HG03520 (cell line): ENCODE measurements at regions not wholly inside any gene's neighbourhood (a gene's known extent, or its start where the extent isn't known, plus 50 kb on each side); places are given as distances from the start of the nearest gene placed in this dataset.
"Not testable (repeated sequence)": the region's sequence is repeated elsewhere in the genome, so short reads cannot be mapped to it uniquely, and the experiment has no call there.

ENCODE experiments used
- ATAC-seq: cut with Tn5 transposase; IDR thresholded peaks from one replicate; pipeline ENCODE4 v1.9.1; 2021; ENCODE audit warnings: mild to moderate bottlenecking, moderate library complexity; ENCODE audit not compliant: unreplicated experiment

DNA sequence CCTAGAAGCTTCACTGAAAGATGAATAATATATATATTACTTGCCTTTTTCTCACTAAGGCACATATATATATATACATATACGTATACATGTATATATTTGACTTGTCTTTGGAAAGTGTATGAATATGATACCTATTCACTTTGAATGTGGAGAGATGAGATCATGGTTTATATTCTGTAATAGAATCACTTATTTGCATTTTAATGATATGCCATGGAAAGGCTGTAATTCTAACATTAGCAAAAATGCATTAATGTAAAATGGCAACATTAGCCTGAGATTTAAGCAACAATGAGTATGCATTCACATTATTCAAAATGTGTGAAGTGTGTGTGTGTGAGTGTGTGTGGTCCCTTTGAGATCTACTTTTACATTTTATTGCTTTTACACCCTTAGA, 54.5 kb upstream of the PRKD1 start:
- no peak for ATAC-seq

DNA sequence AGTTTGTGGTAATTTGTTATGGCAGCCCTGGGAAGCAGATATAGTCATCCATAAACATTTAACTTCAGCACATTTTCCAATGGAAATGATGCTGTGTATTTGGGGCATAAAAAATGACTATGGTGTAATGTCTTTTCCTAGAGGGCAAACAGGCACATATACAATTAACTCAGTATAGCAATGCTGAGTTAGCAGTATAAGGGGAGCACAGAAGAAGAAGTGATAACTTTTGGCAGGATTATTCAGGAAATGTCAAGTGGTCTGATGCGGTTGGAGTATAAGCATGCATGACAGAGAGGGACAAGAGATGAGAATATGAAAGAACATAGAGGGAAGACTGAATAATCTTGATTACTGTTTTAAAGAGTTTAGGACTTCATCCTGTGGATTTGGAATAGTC, 55.3 kb upstream of the PRKD1 start:
- ATAC-seq: no peak

DNA sequence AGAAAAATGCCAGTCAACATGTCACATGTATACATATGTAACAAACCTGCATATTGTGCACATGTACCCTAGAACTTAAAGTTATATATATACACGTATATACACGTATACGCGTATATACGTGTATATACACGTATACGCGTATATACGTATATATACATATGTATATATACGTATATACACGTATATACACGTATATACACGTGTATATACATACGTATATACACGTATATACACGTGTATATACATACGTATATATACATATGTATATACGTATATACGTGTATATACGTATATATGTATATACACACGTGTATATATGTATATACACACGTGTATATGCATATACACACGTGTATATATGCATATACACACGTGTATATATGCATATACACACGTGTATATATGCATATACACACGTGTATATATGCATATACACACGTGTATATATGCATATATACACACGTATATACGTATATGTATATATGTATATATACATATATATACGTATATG, 62.8 kb upstream of the PRKD1 start:
- not testable (repeated sequence) for ATAC-seq

DNA sequence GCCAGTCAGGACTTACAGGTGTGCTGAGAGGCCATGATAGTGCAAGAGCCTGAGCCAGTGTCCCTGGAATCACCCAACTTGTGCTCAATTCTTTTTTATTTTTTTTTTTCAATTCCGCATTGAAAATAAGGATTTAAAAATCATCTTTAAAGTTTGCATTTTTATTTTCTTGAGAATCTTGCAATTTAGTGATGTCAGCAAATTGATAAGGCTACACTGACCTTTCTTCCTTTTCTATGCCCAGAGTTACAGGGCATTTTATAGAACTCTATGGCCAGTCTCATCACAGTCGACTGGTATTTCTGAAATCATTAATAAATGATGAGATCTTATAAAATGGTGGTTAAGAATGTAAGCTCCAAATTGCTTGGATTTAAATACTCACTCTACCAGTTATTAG, 63.3 kb upstream of the PRKD1 start:
- no peak for ATAC-seq

DNA sequence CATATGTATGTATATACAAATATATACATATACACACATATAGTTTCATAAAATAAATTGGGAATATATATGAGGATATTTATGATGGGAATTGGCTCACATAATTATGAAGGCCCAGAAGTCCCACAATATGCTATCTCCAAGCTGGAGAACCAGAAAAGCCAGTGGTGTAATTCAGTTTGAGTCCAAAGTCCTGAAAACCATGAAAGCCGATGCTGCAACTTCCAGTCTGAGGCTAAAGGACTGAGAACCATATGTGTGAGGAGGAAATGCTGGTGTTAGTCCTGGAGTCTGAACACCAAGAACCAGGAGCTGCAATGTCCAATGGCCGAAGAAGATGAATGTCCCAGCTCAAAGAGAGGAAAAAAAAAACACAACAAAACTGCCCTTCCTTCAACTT, 65.5 kb upstream of the PRKD1 start:
- no peak for ATAC-seq

DNA sequence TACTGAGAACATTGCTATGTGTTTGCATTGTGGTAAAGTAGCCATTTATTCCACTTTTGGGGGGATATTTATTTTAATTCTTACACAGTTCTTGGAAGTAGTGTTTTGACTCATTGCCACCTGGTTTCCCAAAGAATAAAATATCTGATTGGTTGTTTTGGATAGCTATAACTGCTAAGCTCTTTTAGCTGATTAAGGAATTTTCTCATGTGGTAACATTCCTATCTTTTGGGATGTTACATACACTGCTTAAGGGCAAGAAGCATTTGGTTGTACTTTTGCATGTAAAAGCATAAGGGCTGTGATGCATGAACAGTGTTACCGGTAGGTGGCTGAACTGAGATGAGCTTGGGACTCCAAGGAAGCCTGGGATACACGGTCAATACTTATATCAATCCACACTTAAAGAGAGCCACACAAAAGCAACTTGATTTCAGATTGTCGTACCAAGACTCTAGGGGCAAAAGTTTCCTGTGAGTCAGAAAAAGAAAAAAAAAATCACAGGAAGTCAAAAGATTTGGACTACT, 71.4 kb upstream of the PRKD1 start:
- ATAC-seq: no peak

DNA sequence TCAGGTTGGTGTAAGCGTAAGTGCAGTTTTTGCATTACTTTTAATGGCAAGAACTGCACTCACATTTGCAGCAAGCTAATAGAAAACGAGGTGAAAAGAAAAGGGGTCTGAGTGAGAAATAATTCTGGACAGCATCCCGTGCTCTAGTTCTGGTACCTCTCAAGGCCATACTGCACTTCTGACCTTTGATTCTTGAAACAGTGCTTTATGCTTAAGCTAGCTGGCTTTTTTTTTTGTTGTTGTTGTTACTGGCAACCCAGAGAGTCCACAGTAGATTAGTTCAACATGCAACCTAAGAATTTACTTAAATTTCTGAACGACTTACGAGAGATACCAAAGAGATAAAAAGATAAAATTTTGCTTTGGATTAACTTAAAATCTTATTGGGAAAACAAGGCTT, 75.2 kb upstream of the PRKD1 start:
- no peak for ATAC-seq

DNA sequence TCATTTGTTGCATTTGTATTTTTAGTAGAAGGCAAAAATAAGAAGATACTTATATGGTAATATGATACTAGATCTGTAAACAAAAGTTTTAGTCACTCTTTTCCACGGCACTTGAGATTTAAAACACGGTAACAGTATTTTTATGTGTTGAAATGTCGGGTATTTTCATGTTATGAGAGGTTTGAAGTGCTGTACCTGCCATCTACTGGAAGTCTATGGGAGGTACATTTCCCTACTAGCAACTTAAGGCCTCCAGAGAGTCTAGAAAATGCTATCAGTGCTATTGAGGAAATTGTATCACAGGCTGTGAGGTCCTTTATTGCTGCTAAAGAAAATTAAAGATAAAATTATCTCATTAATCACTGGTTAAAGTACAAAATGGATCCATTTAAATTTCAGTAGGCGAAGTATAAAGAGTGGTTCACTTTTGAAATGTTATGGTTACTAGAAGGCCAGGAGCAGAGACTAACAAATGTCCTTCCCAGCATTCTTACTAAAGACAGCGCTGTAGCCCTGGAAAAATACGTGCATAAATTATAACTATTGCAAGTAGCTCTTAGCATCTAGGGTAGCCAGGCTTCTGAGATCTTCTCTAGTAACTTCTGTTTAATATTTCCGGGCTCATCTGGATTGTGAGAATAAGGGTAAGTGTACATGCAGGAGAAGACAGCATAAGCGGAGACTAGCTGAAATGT, 77.6 kb upstream of the PRKD1 start:
- no peak for ATAC-seq

DNA sequence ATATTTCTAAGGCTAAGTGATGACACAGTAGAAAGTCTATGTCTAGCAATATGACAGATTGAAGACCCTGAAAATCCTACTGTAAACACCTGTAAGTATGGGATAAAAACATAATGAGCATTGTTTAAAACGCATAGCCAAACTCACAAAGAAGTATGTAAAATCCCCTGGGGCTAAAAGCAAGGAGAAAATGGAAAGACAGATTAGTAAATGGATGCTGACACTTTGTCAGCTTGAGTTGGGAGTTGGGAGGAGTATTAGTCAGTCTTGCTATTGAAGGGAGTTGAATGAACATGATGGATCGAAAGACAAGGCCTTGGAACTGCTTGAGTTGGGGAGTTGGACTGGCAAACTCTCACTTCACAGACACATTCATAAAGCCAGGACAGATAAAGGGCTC, 79.0 kb upstream of the PRKD1 start:
- no peak for ATAC-seq

DNA sequence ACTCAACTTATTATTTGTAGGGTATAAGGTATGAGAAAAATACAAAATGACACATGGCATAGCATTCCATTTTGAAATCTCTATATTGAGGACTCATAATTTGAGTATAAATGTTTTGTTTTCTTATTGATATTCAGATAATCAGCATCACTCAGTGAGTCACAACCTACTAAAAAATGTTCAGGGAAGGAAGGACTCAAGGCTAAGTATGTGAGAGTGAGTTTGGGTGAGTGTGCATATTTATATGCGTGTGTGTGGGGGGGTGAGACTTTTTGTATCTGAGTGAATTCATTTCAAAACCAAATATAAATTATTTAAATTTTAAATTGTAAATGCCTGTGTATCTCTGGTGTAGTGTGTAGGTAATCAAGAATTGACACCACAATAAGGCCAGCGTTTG, 87.8 kb upstream of the PRKD1 start:
- ATAC-seq: no peak

DNA sequence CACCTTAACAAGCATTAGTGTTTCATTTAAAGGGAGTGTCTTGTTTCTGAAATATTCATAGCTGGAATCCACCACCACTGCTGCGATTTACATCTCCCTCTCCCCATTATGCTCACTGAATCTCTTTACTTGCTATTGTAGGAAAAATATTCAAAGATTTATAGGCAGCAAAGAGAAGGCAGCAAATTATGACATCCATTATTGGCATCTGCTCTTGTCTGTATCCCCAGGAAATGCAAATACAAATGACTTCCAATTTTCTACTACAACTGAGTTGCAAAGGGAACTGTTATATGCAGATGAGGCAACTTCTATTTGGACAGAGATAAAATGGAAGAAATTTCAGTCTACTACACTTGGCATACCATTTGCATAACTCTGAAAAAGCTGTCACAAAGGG, 88.4 kb upstream of the PRKD1 start:
- ATAC-seq: no peak

DNA sequence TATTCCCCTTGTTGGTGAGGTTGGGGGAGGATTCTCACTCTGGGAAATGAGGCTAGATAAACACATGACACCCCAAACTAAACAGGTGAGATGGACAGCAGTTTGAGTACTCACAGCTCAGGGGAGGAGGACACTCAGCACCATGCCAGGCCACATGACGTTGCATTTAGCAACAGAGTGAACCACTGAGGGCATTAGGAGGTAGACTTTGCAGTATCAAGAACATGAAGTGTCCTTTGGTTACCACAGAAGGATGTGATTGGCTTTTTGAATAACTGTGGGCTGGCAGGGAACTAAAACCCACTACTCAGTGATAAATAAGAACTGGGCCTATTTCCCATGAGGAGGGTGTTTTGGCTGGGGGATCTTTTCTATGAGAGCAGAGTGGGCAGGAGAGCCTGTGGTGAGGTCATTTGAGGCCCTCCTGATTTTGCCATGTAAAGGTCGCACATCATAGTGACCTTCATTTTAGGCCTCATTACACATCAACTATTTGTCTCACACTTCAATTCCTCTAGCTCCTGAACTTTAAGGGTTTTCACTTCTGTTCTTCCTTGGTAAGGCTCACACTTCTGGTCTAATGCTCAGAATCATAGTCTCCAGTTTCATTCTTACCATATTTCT, 89.8 kb upstream of the PRKD1 start:
- no peak for ATAC-seq

DNA sequence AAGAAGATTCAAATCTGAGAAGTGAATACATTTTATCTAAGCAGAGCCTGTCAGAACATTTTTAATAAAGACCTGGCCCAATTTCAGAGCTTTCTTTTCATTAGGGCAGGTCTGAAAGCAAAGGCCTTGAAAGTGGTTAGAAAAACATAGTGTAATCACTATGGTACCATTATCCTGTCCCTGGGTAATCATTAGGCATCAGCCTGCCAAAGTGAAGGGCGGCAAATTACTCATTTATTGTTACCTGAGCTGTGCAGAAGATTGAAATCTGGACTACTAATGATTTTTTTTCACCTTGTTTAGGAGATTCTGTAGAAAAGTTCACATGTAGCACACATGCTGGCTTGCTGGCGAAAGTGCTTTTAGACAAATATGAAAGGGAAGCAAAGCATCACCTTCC, 92.6 kb upstream of the PRKD1 start:
- no peak for ATAC-seq

DNA sequence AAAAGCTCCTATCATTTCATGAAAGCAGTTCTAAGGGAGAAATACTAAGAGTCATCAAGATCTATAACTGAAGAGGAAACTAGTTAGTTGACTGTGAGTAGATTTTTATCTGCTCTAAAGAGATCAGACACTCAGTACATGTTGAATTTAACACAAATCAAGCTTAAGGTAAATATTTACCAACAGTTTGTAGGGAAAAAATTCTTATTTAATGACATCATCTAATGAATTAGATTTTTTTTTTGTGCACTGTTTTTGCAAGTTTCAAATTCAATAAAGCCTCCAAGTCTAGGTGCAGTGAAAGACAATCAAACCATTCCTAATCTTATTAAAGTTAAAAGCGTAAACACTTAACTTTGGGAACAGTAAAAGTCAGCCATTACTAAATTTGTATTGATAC, 93.0 kb upstream of the PRKD1 start:
- no peak for ATAC-seq

DNA sequence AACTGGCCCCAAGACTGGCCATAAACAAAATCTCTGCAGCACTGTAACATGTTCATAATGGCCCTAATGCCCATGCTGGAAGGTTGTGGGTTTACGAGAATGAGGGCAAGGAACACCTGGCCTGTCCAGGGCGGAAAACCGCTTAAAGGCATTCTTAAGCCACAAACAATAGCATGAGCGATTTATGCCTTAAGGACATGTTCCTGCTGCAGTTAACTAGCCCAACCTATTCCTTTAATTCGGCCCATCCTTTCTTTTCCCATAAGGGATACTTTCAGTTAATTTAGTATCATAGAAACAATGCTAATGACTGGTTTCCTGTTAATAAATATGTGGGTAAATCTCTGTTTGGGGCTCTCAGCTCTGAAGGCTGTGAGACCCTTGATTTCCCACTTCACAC, 95.7 kb upstream of the PRKD1 start:
- not testable (repeated sequence) for ATAC-seq

DNA sequence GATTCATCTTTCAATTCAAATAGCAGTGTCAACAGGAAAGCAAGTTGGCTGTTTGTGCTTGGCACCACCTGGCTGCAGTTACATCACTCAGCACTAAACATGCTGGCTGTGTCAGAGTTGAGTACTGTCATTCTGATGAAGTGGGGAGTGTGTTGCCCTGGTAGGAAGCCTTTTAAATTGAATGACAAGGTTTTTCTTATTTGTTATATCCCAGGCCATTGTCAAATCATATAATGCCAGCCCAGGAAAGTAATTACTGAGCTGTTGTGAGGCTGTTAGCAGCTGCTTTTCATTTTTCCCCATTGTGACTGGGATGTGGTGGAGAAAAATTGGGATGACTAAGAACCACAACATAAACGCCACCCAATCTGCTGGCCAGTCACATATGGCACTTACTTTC, 106.5 kb upstream of the PRKD1 start:
- no peak for ATAC-seq

DNA sequence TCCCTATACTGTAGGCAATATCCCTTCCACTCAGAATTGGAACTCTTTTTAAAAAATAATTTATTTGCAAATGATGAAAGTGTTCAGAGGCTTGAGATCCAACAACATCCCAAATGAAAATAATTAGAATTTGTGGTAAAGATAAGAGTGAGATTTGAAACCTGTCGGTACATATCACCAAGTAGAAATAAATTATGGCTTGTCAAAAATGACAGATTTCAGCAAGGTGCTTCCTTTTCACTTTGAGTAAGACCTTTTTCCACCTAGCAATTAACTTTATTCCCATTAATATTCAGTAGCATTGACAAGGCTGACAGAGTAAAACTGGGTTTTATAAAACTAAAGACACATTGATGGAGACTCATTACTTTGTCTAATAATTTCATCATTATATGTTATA, 107.7 kb upstream of the PRKD1 start:
- no peak for ATAC-seq

DNA sequence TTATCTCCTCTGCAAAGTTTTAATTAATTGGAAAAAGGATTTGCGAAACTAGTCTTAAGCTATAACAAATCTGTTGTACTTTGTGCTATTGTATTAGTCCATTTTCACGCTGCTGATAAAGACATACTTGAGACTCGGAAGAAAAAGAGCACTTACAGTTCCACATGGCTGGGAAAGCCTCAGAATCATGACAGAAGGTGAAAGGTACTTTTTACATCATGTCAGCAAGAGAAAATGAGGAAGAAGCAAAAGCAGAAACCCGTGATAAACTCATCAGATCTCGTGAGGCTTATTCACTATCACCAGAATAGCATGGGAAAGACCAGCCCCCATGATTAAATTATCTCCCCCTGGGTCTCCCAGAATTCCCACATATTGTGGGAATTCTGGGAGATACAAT, 118.1 kb upstream of the PRKD1 start:
- no peak for ATAC-seq

DNA sequence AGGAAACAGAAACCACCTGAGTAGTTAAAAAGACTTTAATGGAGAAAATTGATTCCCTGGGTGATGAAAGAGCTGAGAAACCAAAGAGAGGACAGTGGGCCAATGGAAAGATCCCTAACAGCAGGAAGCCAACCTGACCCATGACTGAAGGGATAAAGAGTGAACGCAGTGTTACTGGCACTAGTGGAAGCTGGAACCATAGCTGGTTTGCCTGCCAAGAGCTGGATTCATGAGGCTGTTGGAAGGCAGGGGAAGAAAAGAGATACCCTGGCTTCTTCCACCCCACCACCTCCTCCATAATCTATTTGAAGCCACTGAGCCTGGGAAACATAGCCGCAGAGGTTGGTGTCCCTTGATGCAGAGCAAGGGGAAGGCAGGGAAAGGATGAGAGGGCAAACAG, 125.5 kb upstream of the PRKD1 start:
- no peak for ATAC-seq

DNA sequence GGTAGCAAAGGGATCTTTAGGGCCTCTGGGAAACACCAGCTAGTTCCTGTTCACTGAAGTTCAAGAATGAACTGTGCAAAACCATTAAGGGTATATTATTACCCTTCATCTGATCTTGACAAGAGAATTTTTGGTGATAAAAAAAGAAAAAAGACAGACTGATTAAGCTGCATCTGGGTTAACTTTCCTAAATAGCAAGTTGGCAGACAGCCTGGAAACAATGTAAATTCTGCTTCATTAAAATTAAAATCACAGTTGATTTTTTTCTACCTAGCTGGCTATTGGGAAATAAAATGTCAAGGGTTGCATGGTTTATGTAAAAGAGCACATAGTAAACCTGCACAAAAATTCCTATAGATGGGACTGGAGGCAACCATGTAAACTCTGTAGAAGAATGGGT, 126.6 kb upstream of the PRKD1 start:
- no peak for ATAC-seq

DNA sequence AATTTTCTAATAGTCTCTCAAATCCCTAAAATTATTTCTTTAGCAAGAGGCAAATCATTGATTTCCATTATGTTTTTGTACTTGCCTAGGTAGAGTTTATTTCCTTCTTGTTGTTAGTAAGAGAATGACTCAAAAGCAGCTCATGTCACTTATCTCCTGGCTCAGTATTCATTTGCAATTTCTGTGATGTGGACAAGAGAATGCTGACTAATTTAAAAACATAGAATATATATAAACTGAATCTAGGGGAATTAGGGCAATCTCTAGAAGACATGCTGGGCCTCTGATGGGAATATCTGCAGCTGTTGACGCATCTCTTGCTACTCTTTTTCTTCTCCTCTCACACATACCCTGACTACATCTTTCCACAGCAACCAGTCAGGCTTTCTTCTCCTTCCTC, 130.8 kb upstream of the PRKD1 start:
- no peak for ATAC-seq

DNA sequence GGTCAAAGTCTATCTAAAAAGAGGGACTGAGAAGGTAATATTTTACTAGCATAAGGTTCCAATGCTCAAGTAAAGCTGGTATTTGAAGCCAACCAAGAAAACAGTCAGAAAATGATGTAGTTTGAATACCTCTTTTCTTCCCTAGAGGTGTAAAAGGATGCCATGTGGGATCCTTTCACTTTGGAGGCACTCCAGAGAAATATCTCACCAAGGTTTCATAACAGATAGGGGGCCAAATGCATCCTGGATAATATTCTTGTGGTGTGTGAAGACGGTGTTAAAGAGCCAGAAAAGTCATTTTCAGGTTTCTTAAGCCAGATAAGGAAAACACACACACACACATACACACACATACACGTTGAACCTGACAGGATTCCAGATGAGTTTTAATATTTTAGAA, 136.1 kb upstream of the PRKD1 start:
- ATAC-seq: no peak

DNA sequence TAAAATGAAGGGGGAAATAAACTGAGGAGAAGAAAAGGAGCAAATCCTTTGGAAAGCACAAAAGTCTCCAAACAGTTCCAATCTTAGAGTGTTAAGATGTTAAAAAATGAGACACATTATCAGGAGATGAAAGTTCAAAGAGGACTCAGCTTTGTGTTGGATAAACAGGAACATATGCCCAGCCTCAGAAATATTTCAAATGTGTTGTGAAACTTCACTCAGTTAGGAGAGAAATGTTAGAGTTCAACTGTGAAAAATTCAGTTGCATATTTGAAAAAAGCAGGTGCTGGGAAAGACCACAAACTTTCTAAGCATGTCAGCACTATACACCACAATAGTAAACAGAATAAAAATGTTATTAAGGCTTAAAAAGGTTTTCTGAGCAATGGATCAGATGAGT, 136.8 kb upstream of the PRKD1 start:
- no peak for ATAC-seq
